Ascending aorta (tissue), 2 donors: ENCODE measurements at regions not wholly inside any gene's neighbourhood (a gene's known extent, or its start where the extent isn't known, plus 50 kb on each side); places are given as distances from the start of the nearest gene placed in this dataset.

ENCODE experiments used
- DNase-seq, 2 donors: peaks; one replicate each; pipeline ENCODE4 v3.0.0-alpha.2; 2019; ENCODE audit warnings: low spot score in 2 of 2
- H3K27ac ChIP-seq, 2 donors: fragments of 200-600 bp; sonication (generic); one replicate each; pipeline ENCODE4 v1.5.1; 2016 to 2017; ENCODE audit warnings: mild to moderate bottlenecking in 1 of 2
- H3K27me3 ChIP-seq: fragments of 200-600 bp; sonication (generic); one replicate; pipeline ENCODE4 v1.5.1; 2017
- H3K36me3 ChIP-seq, 2 donors: fragments of 200-600 bp; sonication (generic); one replicate each; pipeline ENCODE4 v1.5.1; 2016
- H3K4me1 ChIP-seq, 2 donors: fragments of 200-600 bp; sonication (generic); one replicate each; pipeline ENCODE4 v1.5.1; 2016 to 2017; ENCODE audit warnings: mild to moderate bottlenecking in 1 of 2
- H3K4me3 ChIP-seq, 2 donors: fragments of 200-600 bp; sonication (generic); one replicate each; pipeline ENCODE4 v1.5.1; 2016 to 2017; ENCODE audit warnings: mild to moderate bottlenecking in 1 of 2
- H3K9me3 ChIP-seq, 2 donors: fragments of 200-600 bp; sonication (generic); one replicate each; pipeline ENCODE4 v1.5.1; 2016
- intact Hi-C: fragments of 100-400 bp; cut with DNase I; formaldehyde crosslinking; loops from one replicate; pipeline ENCODE4 v1.15.1; 2023
- TF ChIP-seq, protein P1 (sequence below), 3 experiments: fragments of 200-600 bp in 2 of 3; fragments of 450-650 bp in 1 of 3; sonication (generic) in 2 of 3; IDR thresholded peaks; one replicate each; pipeline ENCODE4 v1.5.1; 2016 to 2019; ENCODE audit warnings: antibody characterized with exemption in 3 of 3, mild to moderate bottlenecking in 1 of 3, moderate library complexity in 1 of 3

DNA sequence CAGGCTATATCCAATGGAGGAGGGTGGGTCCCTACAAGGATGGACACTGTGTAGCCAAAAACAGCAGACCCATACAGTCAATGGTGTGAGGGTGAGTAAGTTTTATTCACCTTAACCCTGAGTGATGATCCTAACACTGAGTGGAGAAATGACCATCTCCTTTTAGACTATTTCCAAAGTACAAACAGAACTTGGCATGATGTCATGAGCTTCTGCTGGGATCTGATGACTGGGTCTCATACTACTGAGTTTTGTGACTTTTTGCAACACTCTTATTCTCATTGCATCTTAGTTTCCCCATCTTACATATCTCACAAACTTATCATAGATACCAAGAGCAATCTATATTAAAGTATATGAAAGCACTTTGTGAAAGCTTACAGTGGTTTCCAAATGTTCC, 330.3 kb upstream of the CFAP20DC start:
- intact Hi-C loops, result no loop called here
- no peak for DNase-seq
- Histone ChIP-seq H3K27me3 (no peaks in the 10 kb centered on the region), H3K27ac (no peak overlapping the region), H3K4me3 (no peak overlapping the region), H3K9me3 (no peaks in the 10 kb centered on the region), H3K4me1 (no peaks in the 10 kb centered on the region), H3K36me3 (no peaks in the 10 kb centered on the region)
- TF ChIP-seq, protein P1, sequence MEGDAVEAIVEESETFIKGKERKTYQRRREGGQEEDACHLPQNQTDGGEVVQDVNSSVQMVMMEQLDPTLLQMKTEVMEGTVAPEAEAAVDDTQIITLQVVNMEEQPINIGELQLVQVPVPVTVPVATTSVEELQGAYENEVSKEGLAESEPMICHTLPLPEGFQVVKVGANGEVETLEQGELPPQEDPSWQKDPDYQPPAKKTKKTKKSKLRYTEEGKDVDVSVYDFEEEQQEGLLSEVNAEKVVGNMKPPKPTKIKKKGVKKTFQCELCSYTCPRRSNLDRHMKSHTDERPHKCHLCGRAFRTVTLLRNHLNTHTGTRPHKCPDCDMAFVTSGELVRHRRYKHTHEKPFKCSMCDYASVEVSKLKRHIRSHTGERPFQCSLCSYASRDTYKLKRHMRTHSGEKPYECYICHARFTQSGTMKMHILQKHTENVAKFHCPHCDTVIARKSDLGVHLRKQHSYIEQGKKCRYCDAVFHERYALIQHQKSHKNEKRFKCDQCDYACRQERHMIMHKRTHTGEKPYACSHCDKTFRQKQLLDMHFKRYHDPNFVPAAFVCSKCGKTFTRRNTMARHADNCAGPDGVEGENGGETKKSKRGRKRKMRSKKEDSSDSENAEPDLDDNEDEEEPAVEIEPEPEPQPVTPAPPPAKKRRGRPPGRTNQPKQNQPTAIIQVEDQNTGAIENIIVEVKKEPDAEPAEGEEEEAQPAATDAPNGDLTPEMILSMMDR (IDR thresholded peaks at IDR 0.05), result no peak

DNA sequence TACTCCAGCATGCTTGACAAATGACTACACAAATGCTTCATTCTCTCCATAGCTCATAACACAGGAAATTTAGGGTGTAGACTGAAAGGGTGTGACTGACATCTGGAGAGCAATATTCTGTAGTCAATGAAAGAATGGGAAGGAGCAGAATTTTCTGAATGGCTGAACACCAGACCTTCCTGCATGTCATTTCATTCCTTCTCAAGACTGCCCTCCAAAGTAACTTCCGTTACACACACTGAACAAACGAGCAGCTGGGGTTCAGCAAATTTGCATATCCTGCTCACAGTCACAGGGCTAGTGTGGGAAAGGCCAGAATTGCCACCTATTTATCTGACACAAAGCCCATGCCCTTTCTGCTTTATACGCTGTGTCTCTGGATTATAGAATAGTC, 325.0 kb upstream of the CFAP20DC start:
- Histone ChIP-seq H3K27ac (no peak overlapping the region), H3K4me3 (no peak overlapping the region), H3K9me3 (no peaks in the 10 kb centered on the region), H3K27me3 (no peaks in the 10 kb centered on the region), H3K36me3 (no peaks in the 10 kb centered on the region), H3K4me1 (no peaks in the 10 kb centered on the region)
- TF ChIP-seq, protein P1 (IDR thresholded peaks at IDR 0.05), result no peak
- DNase-seq, result no peak
- intact Hi-C loops, result no loop called here

DNA sequence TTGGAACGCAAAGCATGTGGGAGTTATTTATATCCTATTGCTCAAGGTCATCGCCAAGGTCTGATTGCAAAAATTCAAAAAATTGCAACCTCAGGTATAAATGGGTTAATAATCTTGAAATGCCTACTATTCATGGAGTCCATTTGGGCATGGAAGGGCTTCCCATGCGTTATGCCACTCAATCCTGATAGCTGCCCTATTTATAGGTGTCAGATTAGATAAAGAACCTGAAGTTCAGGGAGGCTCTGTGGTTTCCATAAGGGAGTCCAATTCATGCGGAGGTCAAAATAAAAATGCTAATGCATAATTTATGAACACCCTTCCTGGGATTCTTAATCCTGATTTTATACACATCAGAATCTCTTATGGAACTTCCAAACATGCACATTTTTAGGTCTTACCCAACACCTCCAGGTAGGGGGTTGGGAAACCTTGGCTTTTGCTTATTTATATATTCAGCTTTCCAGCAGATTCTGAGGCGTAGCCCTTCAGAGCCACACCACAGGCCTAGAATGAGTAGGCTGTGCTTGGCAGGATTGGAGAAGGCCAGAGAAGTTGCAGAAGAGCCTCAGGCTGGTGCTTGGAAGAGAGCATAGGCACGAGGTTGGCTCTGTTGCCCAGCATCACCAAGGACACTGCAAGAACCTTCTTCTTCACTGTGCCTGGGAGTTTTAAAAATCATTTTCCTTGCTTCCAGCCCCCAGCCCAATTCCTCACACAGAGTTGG, 324.4 kb upstream of the CFAP20DC start:
- no peak overlapping the region for H3K27ac ChIP-seq
- H3K36me3 ChIP-seq, result no peaks in the 10 kb centered on the region
- intact Hi-C loops, result no loop called here
- no peak for DNase-seq
- no peak overlapping the region for H3K4me3 ChIP-seq
- no peaks in the 10 kb centered on the region for H3K4me1 ChIP-seq
- TF ChIP-seq, protein P1 (IDR thresholded peaks at IDR 0.05), result no peak
- H3K27me3 ChIP-seq, result no peaks in the 10 kb centered on the region
- H3K9me3 ChIP-seq, result no peaks in the 10 kb centered on the region

DNA sequence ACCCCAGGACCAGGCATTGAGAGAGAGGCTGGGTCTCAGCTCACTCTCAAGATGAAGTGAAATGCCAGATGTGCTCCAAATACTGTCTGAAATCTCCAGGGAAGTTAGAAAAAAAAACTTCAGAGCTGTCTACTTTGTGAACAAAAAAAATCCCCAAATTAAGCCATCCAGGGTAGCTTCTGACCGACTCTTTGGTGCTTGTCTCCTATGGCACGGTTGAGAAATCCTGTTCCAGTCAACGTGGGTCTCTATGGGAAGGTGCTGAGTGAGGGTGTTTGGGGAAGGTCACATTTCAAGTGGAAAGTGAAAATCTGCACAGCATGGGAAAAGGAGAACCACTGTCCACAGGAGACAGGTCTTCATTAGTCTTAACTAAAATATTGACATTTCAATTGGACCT, 322.5 kb upstream of the CFAP20DC start:
- Histone ChIP-seq H3K4me3 (no peak overlapping the region), H3K9me3 (no peaks in the 10 kb centered on the region), H3K36me3 (no peaks in the 10 kb centered on the region), H3K4me1 (no peaks in the 10 kb centered on the region), H3K27ac (no peak overlapping the region), H3K27me3 (no peaks in the 10 kb centered on the region)
- no peak for DNase-seq
- TF ChIP-seq, protein P1 (IDR thresholded peaks at IDR 0.05), result no peak
- intact Hi-C loops, result no loop called here

DNA sequence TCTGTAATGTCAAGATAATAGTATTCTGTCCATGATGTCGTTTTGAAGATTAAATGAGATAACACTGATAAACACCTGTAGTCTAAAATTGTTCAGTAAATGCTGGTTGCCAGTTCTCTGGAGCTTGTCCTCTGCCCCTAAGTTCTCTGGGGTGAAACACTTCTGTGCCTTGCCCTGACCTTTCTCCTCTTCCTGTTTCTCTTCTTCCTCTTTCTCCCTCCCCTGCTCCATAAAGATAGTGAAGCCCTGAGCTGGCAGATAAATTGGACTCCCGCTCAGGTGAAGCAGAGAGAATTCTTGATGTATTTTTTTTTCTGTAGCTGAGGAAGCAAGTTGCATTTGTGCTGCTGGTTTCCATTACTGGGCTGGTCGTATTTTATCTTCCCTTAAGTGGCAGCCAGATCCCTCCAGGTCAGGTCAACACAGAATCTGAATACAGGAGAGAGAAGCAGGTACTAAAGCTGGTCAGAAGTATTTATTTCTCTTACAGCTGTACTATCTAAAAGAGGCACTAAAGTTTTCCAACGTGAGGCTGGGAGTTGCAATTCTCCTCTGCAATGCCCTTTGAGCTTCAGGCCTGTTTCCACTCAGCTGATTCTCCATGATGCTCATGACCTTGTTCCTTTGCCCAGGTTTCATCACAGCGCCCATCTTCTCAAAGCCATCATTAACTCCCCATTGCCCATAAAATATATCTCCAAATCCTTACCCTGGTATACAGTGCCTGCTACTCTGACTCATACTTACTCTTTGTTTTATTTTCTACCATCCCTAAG, 319.3 kb upstream of the CFAP20DC start:
- TF ChIP-seq, protein P1 (IDR thresholded peaks at IDR 0.05), result no peak
- Histone ChIP-seq H3K27me3 (no peaks in the 10 kb centered on the region), H3K9me3 (no peaks in the 10 kb centered on the region), H3K36me3 (no peaks in the 10 kb centered on the region), H3K4me3 (no peak overlapping the region), H3K4me1 (no peaks in the 10 kb centered on the region), H3K27ac (no peak overlapping the region)
- intact Hi-C loops, result no loop called here
- DNase-seq, result no peak
